HK-2 (cell line): ENCODE measurements at regions not wholly inside any gene's neighbourhood (a gene's known extent, or its start where the extent isn't known, plus 50 kb on each side); places are given as distances from the start of the nearest gene placed in this dataset.

Experiments used
- DNase-seq: peaks from one replicate; pipeline ENCODE4 v3.0.0-alpha.2; 2018; ENCODE audit not compliant: unreplicated experiment

DNA sequence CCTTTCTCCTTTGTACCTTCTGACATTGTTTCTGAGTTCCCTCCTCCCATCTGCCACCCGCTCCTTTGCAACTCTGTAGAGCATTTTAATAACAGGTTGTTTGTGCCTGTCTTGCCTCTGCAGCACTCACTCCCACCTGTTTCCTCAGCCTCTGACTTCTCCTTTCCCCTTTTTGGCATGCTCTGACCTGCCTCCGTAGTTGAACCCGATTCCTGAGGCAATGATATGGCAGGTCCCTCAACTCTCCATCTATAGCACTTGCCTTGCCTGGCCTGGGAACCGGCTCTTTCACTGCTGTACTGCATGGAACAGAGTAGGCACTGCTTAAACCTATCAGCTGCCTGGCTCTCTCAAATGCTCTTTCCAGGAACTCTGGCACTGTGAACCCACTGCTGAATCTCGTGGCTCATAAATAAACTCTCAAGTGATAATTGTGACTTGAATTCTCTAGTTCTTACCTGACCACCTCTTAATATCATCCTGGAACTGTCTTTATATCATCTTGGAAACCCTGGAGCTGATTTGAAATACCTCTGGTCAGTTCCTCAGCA, 50.3 kb downstream of the UTRN start:
- no peak for DNase-seq

DNA sequence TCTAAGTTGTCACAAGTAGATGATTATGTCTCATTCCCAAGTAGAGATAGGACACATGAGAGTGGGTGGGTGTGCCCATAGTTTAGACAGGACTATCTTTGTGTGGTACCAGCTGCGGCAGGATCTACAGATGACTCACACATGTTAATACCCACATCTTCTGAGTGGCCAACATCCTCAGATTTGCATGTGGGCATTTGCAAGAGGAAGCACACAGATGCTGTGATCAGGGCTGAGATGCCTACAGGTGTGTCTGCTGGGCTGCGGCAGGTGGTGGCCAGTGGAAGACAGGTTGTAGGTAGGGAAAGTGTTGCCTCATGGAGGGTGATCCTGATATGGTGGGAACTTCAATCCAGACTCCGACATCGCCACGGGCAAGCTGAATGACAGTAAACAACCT, 50.8 kb downstream of the UTRN start:
- DNase-seq: no peak

DNA sequence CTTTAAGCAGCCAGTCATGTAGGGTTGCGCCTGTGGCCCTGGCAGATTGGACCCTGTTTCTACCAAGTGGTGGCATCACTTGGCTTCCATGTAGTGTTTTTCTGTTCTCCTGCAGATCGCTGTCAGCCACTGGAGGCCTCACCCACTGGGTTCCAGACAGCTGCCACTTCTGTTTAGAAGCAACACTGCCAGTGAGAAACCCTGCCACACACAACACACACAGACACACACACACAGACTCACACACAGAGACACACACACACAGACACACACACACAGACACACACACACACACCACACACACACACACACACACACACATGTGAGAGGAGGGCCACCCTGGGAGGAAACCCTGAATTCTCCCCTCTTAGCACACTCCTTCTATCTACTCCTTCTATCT, 51.8 kb downstream of the UTRN start:
- no peak for DNase-seq

DNA sequence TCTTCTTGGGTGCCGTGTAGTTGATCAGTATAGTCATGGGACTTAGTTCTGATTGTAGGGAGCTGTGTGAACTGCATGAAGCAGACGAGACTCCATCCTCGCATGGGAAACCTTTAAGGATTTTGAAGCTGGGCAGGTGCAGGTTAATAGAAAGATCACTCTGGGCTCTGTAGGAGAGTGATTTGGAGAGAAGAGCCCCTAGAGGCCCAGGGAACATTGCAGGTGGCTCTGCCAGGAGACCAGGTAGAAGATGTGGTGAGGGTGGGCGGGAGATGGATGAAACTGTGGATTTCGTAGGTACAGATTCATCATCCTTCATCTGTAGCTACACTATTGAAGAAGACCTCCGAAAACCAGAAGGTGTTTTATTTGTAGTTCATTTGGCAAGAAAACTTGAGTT, 53.3 kb downstream of the UTRN start:
- DNase-seq: no peak

DNA sequence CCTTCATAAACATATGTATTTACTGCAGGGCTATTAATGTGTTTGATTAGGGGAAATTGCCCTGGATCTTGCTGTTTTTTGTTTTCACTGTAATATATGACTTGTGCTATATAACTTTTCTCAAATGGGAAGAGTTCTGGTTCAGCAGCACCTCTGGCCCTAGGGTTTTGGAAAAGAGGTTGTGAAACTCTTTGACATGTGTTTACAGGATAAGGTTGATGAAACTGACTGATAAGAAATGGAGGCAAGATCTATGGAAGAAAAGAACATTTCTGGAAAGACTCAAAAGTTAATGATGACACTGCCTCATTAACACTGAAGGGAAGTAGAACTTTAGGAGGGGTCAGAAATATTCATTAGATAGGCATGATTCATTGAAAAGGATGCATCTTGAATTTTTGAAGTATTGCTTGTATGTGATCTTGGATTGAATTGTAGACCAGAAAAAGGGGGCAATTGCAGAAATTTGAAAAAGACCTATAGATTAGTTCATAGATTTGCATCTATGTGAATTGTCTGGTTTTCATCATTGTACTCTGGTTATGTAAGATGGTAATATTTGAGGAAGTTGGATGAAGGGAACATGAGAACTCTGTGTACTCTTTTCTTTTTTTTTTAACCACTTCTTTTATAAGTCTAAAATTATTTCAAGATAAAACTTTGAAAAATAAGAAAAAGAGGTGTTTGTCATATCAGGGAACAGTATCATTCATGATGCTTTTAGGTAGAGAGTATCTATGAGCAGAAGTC, 54.0 kb downstream of the UTRN start:
- no peak for DNase-seq

DNA sequence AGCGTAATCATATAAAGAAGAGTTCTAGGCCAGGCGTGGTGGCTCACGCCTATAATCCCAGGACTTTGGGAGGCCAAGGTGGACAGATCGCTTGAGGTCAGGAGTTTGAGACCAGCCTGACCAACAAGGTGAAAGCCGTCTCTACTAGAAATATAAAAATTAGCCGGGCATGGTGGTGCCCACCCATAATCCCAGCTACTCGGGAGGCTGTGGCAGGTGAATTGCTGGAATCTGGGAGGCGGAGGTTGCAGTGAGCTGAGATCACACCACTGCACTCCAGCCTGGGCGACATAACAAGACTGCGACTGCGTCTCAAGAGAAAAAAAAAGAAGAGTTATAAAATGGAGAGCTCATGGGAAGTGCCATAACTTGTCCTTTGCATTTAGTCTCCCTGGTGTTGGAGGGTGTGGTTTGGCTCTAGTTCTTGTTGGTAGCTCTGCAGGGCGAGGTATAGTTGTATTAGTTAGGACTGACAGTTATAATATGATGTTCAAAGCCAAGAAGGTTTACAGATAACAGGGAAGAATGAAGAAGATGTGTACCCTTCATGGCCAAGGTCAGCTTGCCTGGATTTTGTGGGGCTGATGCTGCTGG, 54.8 kb downstream of the UTRN start:
- no peak for DNase-seq

DNA sequence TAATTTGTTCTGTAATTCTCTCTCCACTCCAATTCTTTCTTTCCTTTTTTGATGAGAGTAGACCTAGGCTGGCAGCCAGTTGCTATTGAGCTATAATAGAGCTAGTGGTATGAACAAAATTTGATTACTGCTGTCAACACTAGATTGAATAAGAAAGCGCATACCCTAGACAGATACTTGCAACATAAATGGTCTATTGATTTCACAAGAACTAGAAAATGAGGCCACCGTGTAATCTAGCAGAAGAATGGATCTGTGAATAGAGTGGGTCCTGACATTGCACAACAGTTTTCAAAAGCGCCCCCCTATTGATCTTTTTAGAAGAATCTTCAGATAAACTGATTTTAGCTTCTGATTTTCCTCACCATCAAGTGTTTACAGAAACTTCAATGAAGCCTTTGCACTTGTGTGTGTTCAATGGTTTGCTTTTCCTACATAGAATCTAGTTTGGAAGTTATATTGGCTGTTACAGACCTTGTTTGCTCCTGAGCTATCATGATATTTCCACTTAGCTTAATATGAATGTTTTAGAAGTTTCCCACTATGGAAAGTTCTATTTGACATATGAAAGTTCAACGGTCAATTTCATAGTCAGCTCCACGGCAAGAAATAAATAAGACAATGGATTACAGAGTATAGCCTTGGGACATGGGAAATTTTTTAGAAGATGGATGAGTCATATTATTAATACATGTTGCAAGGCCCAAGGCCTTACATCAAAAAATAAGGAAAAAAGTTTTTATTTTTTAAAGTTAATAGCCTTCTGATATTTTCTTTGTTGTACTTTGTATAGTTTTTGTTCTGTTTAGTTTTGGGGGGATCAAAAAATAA, 55.6 kb downstream of the UTRN start:
- DNase-seq: no peak

DNA sequence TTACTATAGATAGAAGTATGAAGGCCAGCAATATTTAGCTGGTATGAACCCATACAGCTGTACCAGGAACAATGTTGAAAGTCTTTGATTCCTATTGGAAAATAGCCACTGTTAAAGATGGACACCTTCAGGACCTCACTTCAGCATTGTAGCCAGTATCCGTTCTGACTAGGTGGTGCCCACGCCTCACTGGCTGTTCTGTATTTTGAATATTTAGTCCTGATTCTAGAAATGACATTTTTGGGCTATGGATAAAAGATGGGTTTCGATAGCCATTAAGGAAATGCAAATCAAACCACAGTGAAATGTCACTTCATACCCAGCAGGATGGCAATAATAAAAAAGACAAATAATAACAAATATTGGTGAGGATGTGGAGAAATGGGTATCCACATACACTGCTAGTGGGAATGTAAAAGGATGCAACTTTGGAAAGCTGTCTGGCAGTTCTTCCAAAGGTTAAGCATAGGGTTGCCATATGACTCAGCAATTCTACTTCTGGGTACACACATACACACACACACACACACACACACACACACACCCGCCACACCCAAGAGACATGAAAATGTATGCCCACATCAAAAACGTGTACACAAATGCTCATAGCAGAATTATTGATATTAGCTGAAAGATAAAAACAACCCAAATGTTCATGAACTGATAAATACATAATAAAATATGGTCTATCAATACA, 56.8 kb downstream of the UTRN start:
- no peak for DNase-seq

DNA sequence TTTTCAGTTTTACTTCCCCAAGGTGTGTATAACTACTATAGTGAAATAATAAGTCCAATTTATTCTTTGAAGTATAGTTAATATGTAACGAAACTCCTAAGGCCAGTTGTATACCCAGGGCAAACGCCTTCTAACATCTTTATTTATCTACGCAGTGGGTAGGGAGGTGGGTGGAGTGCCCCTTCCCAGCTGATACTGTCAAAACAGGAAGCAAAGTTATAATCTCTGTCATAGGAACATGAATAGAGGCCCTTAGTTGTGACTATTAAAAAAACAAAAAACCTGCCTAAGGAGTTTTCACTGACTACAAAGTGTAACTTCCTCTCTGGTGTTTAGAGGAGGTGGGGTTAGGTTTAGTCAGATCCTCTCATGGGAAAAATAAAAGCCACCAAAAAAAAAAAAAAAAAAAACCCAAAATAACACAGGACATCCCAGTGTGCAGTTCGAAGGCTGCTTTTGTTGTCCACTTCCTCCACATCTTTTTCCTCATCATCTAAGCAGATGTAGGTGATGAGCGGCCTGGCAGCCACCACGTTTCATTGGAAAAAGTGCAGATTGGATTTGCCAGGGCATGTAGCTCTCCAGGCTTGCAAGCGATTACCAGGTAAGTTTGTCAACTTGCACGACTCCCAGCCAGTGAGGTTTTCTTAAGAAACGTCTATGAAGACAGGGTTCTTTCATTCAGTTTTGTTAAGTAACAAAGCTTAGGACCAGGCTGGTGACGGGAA, 58.7 kb downstream of the UTRN start:
- DNase-seq: no peak

DNA sequence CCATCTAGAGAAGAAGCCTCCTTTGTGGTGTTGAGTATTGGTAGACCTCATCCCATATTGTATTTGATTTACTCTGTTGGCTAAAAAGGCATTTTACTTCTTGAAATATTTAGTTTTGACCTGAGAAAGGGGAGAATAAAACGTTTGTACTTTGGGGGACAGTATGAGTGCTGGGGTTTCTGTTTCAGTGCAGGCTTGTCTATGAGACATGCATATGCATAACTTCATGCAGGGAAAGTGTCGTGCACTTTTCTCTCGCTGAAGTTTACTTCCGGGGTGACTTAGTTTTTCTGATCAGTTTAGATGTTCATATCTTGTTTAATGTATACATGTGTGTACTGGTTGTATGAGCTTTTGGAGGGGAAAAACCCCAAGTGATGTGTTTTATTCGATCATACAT, 59.5 kb downstream of the UTRN start:
- DNase-seq: no peak

DNA sequence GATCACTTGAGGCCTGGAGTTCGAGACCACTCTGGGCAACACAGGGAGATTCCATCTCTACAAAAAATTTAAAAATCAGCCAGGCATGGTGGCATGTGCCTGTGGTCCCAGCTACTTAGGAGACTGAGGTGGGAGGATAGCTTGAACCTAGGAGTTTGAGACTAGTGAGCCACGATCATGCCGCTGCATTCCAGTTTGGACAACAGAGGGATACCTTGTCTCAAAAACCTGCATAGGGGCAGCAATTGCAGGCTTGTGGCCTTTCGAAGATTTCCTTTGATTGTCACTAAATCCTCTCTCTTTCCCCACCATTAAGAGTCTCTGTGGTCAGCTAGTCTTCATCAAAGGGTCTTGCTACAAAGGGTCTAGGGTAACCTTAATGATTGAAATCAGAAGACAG, 60.3 kb downstream of the UTRN start:
- DNase-seq: no peak

DNA sequence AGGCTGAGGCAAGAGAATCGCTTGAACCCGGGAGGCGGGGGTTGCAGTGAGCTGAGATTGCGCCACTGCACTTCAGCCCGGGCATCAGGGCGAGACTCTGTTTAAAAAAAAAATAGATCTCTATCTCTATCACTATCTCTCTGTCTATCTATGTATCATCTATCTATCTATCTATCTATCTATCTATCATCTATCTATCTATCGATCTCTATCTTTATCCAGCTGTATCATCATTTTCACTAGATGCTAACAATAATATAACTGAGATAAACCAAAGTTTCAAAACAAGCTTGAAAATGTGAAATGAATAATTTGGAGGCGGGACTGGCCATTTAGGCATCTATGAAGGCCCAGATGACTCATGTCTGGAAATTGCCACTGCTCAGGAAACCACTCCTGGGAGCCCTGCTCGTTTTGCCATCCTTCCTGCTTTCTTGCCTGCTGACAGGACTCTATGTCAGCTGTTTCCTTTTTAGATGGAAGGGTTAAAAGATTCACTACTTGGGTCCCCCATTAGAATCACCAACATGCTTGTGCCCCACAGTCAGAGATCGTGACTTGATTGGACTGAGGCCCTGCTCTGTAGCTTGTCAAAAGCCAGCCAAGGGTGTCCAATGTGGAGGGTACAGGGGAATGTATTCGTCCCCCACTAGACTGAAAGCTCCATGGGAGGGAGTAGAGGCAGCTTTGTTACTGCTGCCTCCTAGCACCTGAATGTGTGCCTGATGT, 61.7 kb downstream of the UTRN start:
- peak; percentile 44 for DNase-seq

DNA sequence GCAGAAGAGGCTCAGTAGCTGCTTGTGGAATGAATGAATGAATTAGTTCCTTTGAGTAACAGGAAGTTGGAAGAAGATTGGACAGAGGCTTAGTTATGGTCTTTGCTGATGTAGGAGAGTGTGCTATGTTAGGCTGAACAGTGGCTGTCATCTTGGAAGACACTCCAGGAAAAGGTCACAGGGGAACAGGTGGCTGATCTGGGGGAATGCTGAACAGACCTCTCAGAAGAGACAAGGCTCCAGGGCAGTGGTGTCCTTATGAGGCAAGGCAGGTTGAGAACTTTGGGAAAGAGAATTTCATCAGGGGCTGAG, 62.3 kb downstream of the UTRN start:
- DNase-seq: no peak

DNA sequence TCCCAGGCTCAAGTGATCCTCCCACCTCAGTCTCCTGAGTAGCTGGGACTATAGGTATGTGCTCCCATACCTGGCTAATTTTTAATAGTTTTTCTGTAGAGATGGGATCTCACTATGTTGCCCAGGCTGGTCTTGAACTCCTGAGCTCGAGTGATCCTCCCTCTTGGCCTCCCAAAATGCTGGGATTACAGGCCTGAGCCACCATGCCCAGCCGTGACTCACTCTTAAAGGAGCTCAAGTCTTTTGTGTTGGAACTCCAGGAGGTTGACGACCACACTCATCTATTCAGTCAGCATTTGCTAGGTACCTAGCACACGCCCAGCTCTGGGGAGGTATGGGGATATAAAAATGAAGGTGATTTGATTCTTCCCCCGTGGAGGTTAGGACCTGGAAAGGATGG, 62.8 kb downstream of the UTRN start:
- no peak for DNase-seq

DNA sequence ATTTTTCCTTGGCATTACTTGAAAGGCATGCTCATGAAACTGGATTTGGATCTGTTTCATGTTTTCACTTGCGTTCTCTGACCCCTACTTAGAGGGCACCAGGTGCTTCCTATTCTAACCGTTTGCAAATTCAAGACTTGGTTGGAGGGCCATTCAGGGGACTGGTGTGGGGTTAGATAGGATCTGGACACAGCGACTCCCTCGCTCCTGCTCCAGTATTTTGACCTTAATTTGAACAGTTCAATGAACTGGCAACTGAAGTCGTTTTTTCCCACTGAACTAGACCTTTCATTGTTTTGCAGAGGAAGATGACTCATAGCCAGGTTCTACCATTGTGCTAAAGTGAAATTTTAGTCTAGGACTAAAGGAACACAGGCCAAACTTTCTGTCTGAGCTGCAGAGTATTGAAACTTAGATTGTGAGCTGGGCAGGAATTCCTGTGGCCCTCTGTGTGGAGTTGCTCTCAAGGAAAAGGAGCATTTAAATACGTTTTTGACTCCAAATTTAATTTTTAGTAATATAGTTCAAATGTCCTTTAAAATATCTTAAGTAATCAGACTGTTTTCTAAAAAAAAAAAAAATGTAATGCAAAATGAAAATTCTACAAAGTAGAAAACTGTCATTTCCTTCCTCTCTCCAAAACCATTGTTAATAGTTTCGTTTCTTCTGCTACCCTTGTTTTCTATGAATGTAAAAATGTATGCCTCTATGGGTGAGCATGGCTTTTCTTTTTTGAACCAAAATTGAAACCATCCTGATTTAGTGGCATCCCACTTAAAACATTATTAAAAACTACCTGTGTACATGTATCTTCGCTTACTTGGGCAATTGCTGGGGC, 64.8 kb downstream of the UTRN start:
- no peak for DNase-seq

DNA sequence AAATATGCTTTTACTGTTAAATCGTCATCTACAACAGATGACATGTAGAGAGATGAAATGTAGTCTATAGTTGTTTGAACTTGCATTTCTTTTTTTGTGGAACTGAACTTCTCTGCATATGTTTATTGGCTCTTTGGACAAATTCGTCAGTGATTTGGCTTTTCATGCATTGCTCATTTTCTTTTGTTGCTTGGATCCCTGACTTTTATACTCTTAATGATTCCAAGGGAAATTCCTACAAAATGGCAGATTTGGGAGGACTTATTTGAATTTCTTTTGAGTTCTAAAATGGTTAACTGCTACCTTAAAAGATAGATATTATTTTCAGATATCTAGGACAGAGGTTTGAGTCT, 65.4 kb downstream of the UTRN start:
- DNase-seq: no peak

DNA sequence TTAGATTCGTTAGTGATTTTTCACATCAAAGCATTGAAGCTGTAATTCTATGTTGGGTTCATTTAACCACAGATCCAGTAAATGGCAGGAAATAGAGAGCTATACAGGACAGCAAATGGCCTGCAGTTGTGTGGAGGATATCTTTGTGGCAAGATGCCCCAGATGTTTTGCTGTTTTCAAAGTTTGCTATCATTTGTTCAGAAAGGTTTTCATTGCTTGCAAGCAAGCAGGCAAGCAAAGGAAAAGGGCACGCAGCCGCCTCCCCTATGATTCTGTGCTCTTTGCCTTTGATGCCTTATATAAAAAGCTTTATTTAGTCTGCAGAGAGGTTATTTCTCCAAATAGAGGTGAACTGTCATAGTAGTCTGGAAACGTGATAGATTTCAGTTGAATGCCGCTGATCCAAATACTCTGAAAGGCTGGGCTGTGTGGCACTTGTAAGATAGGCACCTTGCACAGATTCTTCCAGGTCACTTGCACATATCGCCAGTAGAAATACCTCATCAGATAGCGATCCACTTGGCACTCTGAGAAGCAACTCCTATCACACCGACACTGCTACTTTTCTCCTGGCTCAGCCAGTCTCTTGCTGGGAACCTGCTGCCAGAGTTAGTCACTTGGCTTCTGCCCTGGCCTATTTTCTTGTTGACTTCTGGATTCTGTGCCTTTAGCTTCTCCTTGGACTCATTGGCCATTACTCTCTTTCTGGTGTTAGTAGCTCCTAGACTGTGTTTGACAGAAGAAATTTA, 66.4 kb downstream of the UTRN start:
- no peak for DNase-seq

DNA sequence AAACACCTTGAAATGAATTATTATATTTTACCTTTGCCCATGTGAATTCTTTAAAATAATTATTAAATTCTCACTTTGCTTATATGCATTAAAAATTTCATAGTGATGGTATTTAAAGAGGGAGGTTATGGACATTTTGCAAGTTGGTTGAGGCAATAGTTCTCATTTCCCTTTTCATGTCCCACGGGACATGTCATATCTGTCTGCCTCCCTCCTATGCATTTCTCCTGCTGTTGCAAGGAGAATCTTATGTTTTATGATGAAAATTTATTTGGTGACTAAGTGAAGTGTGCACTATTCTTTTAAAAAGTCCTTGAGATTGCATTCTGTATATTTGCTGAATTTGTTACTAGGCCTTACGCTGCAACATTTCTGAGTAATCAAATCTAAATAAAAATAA, 67.2 kb downstream of the UTRN start:
- DNase-seq: no peak

DNA sequence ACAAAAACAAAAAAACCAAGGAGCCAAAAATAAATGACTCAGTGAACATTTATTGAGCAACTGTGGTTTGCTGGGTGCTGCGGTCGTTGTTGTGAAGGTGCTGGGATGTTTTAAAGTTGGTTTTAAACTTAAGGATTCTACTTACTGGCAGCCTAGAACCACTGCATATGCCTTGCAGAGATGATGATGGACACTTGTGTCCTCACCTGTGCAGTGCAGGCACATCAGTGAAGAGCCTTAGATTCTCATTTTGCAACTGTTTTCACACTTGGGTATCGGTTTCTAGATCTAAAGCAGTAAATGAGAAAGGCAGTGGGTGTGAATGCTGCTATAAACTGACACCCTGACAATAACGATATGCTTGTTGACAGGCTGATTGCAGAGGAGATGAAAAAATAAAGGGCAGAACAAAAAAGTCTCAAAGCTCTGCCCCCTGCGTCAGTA, 68.8 kb downstream of the UTRN start:
- DNase-seq: no peak
